Pons (tissue), 1 donor: ENCODE measurements at regions not wholly inside any gene's neighbourhood (a gene's known extent, or its start where the extent isn't known, plus 50 kb on each side); places are given as distances from the start of the nearest gene placed in this dataset.

Experiments used
- DNase-seq: peaks from one replicate; pipeline ENCODE4 v3.0.0-alpha.2; 2016; ENCODE audit warnings: low spot score

GRCh38 chr15:66905954-66906353 lies 159.4 kb upstream of the SMAD3 start:
- no peak for DNase-seq

DNA sequence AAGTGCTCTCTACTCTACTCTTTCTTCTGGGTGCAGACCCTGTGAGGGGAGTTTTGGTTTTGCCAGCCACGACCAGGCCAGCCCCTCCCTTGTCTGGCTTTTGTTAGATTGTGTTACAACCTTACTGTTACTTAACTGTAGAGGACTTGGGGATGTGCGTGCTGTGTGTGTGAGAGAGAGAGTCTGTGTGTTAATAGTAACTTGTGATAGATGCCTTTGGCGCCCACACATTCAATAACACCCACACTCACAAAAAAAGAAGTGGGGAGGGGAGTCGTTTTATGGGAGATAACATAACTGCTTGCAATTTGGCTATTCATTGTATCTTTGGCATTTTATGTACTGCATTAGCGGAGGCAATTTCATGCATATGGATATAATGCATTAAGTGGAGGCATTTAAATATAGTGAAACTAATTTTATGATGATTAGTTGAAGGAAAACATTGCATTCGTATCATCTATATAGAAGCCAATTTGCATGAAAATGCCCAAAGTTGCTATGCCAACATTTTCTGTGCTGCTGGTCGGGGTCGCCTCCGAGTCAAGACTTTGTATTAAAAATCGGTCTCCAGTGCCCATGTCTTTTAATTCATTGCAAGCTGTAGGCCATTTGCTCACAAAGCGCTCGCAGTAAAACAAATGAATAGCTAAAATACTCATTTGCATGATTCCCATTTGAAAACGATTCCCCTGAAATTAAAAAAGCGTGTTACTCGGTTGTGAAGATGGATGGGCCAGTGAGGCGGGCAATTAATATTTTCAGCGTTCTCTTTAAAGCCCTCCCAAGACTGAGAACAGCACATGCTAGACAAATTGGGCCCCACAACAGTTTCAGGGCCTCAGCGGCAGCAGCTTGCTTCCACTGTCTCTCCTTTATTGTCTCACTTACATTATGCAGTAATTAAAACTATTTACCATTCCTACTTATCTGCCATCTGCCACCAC lies 158.5 kb upstream of the SMAD3 start:
- no peak for DNase-seq

DNA sequence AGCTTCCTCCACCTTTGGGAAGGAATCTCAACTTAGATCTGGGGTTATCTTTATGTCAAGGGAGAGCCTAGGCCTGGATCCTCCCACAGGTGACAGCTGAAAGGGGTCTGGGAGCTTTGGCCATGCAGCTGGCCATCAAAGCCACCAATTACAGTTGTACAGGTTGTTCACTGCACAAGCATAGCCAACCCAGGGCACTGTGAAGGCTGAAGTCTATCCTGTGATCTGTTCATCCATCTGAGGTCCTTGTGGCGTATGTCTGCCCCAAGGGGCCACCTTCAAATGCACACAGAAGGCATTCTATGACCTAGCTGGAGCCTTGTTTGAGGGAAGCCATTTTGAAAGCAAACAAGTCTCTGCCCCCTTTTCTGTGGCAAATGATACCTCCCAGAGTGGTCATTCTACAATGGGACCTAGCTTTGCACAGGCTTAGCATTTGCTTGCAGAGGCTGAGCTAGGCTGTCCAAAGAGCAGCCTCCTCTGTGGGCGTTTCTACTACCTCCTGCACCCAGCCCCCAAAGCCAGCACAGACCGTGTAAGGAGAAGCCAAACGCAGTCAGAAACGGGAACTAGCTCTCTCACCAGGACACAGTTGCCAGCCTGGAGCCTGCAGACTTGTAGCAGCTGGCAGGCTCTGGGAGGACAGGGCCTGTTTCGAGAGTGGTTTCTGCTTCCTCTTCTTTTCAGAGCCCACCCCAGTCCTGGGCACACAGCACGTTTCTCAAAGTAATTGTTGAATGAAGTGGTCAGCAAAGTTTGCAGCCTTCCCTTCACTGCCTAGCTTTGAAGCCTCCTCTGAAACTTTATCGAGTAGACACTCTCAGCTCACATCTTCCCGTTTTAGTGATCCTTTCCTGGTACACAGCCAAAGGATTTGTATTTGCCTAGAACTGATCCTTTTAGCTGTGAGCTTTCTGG lies 157.3 kb upstream of the SMAD3 start:
- DNase-seq, result peak; percentile 86

DNA sequence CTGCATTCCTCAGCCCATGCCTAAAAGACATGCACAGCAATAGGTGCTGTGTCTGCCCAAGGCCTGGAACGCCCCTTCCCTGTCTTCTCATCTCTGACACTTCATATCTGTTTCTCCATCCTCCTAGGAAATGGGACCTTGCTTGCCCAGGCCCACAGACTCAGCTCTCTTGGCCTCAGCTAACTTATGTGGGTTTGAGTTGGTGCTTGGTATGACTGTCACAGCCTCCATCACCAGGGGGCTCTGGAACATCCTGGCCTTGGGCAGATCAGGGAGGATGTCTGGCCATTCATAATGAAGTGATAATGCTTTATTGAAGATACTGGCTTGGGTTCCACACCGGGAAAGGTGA lies 156.7 kb upstream of the SMAD3 start:
- no peak for DNase-seq

DNA sequence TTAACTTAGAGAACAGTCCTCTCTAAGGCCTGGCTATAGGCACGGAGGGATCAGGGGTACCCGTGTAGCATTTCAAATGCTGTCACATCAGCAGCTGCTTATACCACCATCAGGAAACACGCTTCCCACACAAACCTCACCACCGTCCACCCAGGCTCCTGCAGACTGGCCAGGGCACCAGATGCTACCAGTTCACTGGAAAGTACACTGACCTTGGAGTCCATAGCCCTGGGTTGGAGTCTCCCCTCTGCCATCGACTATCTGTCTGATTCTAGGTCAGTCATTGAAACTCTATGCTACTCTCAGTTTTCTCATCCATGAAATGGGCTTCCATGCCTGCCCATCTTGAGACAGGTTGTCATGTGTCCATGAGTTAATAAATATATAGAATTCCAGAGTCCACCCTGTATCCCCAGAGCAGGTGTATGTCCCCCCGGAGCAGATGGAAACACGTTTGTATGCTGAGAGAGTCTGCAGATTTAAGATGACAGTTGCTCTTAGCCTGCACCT lies 156.0 kb upstream of the SMAD3 start:
- no peak for DNase-seq

DNA sequence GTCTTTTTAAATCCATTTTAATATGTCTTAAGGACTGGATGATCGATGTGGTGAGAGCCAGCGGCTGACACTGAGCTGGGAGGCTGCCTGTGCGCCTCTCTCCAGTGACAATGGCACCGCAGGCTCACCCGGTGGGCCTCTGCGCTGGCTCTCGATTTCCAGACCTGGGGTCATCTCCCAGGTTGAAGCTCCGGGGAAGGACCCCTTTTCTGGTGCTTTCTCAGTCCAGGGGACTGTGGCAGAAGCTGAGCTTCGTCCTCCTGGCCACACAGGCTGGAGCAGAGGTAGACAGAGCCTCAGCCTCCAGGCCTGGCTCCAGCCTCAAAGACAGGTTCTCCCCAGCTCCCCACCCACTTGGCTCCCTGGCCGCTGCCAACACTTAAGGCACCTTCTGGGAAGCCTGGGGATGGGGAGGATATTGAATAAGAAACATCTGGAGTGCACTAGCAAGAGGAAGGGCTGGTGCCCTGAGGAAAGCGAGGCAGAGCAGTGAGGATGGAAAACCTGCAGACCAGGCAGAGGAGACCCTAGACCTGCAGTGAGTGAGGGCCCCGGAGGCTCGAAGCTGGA lies 154.2 kb upstream of the SMAD3 start:
- no peak for DNase-seq

- peak; percentile 74 for DNase-seq
These were observed 153.4 kb upstream of the SMAD3 start for GRCh38 chr15:66912001-66912400.

- no peak for DNase-seq
These were observed 153.0 kb upstream of the SMAD3 start for GRCh38 chr15:66912441-66912840.

DNA sequence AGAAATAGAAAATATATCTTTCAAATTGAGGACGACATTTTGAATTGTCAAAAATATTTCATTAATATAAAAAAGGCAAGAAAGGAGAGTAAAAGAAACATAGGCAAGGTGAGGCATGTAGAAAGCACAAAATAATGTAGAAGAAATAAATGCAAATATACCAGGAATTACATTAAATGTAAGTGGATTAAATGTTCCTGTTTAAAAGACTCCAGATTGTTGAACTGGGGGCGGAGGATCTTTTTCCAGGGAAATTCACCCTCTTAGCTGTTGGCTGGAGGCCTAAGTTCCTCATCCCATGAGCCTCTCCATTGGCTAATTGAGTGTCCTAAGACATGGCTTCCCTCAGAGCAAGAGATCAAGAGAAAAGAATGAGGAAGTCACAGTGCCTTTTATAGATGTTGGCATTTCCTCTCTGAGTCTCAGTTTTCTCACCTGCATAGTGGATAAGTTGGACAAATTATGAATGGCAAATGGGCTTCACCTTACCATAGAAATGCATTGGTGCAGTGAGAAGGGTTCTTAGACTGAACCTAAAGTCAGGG lies 147.4 kb upstream of the SMAD3 start:
- DNase-seq, result no peak

DNA sequence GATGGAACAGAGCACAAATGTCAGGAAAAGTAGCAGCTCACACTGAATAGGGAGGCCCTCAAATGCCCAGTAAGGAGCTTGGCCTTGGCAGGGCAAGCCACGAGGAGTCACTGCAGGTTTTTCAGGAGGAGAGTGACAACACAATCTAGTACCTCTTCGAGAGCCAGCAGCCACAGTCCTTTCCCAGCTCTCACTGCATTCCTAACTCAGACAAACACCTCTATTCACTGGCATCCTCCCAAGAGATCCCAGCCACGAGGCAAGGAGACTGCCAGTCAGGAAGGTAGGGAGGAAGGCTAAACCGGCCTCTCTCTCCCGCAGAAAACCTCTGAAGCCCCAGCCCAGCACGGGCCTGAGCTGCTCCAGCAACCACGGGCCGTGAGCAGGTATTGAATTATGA lies 146.0 kb upstream of the SMAD3 start:
- DNase-seq, result no peak

DNA sequence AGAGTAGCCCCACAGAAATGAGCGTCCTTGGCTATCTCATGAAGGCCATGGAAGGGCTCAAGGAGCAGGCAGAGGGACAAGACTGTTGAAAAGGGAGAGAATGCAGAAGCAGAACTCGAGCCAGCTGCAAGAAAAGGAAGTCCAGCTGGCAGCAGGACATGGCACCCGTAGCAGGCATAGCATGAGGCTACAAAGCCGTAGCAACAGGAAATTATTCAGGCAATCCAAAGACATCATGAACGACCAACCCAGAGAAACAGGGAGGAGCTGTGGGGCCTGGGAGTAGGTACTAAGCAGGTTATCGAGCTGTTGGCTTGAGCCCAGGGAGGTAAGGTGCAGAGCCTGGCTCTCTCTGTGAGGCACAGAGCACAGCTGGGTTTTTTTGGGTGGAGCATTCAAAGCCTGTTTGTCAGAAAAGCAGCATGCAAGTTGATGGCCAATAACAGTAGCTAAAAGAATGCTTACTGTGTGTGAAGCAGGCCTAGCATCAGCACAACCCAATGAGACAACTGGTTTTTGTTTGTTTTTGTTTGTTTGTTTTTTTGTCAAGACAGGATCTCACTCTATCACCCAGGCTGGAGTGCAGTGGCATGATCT lies 144.0 kb upstream of the SMAD3 start:
- DNase-seq, result peak; percentile 59

DNA sequence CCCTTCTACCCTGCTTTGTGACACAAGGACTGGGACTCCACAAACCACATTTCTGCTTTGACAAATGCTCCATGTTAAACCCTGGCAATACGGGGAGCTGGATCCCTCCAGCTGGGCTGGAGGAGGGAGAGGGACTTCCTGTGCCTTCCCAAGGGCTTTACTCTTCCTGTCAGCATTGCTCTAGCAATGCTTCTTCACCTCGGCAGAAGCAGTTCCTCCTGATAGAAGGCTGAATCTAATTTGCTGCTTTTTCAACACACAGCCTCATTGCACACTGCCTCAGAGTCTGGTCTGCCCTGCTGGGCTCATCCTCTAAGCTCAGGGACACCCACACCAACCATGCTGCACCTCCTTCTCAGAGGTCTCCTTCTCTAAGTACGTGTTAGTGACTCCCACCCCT lies 142.8 kb upstream of the SMAD3 start:
- DNase-seq, result no peak

- no peak for DNase-seq
These were observed 141.9 kb upstream of the SMAD3 start for GRCh38 chr15:66923438-66923881.

- DNase-seq, result no peak
These were observed 140.5 kb upstream of the SMAD3 start for GRCh38 chr15:66924889-66925288.

- no peak for DNase-seq
These were observed 139.7 kb upstream of the SMAD3 start for GRCh38 chr15:66925721-66926120.

- DNase-seq, result no peak
These were observed 138.0 kb upstream of the SMAD3 start for GRCh38 chr15:66927201-66928077.

- DNase-seq, result no peak
These were observed 137.3 kb upstream of the SMAD3 start for GRCh38 chr15:66928101-66928500.

GRCh38 chr15:66928784-66929183 lies 136.6 kb upstream of the SMAD3 start:
- no peak for DNase-seq

- DNase-seq, result no peak
These were observed 135.5 kb upstream of the SMAD3 start for GRCh38 chr15:66929843-66930402.
